ENCODE measurements at regions not wholly inside any gene's neighbourhood (a gene's known extent, or its start where the extent isn't known, plus 50 kb on each side); places are given as distances from the start of the nearest gene placed in this dataset.
"Not testable (repeated sequence)": the region's sequence is repeated elsewhere in the genome, so short reads cannot be mapped to it uniquely, and the experiment has no call there.

- Histone ChIP-seq H3K27ac (no peak overlapping the region), H3K27me3 (0 out of 2 replicates have a peak, but pooled peaks cover 3% of the 10 kb centered on the region), H3K9me3 (replicated peaks) (no peaks in the 10 kb centered on the region), H3K4me3 (no peak overlapping the region), H3K4me1 (no peaks in the 10 kb centered on the region), H3K36me3 (no peaks in the 10 kb centered on the region)
- no peak for DNase-seq
Observed at GRCh38 chr6:102774326-102774725, 1380.8 kb downstream of the GRIK2 start.

- Histone ChIP-seq H3K27ac (no peak overlapping the region), H3K4me1 (no peaks in the 10 kb centered on the region), H3K27me3 (0 out of 2 replicates have a peak, but pooled peaks cover 3% of the 10 kb centered on the region), H3K4me3 (no peak overlapping the region), H3K9me3 (replicated peaks) (no peaks in the 10 kb centered on the region), H3K36me3 (no peaks in the 10 kb centered on the region)
- DNase-seq, result no peak
Observed at GRCh38 chr6:102773636-102774035, 1380.1 kb downstream of the GRIK2 start.

DNA sequence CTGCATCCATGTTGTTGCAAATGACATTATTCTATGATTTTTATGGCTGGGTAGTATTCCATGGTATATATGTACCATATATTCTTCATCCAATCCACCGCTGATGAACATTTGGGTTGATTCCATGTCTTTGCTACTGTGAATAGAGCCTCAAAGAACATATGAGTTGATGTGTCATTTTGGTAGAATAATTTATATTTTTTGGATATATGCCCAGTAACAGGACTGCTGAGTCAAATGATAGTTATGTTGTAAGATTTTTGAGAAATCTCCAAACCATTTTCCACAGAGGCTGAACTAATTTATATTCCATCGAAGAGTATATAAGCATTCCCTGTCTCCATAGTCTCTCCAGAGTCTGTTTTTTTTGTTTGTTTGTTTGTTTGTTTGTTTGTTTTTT is 1373.5 kb downstream of the GRIK2 start:
- Histone ChIP-seq H3K36me3 (no peaks in the 10 kb centered on the region), H3K27ac (no peak overlapping the region), H3K4me3 (no peak overlapping the region), H3K9me3 (replicated peaks) (no peaks in the 10 kb centered on the region), H3K4me1 (no peaks in the 10 kb centered on the region), H3K27me3 (no peaks in the 10 kb centered on the region)
- DNase-seq, result no peak

DNA sequence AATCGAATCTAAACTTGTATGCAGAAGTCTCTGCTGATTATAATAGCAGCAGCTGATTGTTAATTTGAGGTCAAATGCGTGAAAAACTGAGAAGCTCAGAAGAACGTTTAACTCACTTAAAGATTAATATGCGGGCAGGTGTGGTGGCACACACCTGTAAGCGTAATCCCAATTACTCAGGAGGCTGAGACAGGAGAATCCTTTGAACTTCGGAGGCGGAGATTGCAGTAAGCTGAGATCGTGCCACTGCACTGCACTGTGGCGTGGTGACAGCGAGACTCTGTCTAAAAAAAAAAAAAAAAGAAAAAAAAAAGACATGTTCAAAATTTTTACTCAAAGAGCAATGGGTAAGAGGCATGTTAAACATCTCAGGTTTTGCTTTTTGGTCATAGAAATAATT is 1370.8 kb downstream of the GRIK2 start:
- DNase-seq, result no peak
- H3K4me3 ChIP-seq, result no peak overlapping the region
- H3K27me3 ChIP-seq, result no peaks in the 10 kb centered on the region
- no peaks in the 10 kb centered on the region for H3K9me3 ChIP-seq (replicated peaks)
- H3K4me1 ChIP-seq, result no peaks in the 10 kb centered on the region
- H3K36me3 ChIP-seq, result no peaks in the 10 kb centered on the region
- no peak overlapping the region for H3K27ac ChIP-seq

- no peak overlapping the region for H3K4me3 ChIP-seq
- no peaks in the 10 kb centered on the region for H3K4me1 ChIP-seq
- no peak overlapping the region for H3K27ac ChIP-seq
- H3K27me3 ChIP-seq, result no peaks in the 10 kb centered on the region
- DNase-seq, result no peak
- H3K36me3 ChIP-seq, result no peaks in the 10 kb centered on the region
- no peaks in the 10 kb centered on the region for H3K9me3 ChIP-seq (replicated peaks)
Observed at GRCh38 chr6:102763891-102764290, 1370.4 kb downstream of the GRIK2 start.

- no peak overlapping the region for H3K4me3 ChIP-seq
- H3K27me3 ChIP-seq, result no peaks in the 10 kb centered on the region
- H3K27ac ChIP-seq, result no peak overlapping the region
- H3K36me3 ChIP-seq, result no peaks in the 10 kb centered on the region
- DNase-seq, result no peak
- no peaks in the 10 kb centered on the region for H3K4me1 ChIP-seq
- H3K9me3 ChIP-seq (replicated peaks), result no peaks in the 10 kb centered on the region
Observed at GRCh38 chr6:102761872-102762271, 1368.4 kb downstream of the GRIK2 start.

DNA sequence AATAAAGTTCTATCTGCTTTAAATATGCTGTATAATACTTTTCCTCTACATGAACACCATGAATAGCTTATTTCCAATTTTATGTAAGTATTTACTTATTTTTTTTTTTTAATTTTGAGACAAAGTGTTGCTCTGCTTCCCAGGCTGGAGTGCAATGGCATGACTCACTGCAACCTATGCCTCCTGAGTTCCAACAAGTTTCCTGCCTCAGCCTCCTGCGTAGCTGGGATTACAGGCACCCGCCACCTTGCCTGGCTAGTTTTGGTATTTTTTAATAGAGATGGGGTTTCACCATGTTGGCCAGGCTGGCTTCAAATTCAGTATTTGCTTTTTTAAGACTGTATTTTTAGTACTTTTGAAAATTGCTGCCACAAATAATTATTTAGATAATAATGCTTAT is 1365.9 kb downstream of the GRIK2 start:
- Histone ChIP-seq H3K27me3 (no peaks in the 10 kb centered on the region), H3K9me3 (replicated peaks) (no peaks in the 10 kb centered on the region), H3K27ac (no peak overlapping the region), H3K4me1 (no peaks in the 10 kb centered on the region), H3K36me3 (no peaks in the 10 kb centered on the region), H3K4me3 (no peak overlapping the region)
- DNase-seq, result no peak

GRCh38 chr6:102758536-102758935 is 1365.0 kb downstream of the GRIK2 start:
- not testable (repeated sequence) for H3K4me1 ChIP-seq; H3K9me3 ChIP-seq (replicated peaks); H3K27me3 ChIP-seq; H3K36me3 ChIP-seq; H3K27ac ChIP-seq; DNase-seq; H3K4me3 ChIP-seq

DNA sequence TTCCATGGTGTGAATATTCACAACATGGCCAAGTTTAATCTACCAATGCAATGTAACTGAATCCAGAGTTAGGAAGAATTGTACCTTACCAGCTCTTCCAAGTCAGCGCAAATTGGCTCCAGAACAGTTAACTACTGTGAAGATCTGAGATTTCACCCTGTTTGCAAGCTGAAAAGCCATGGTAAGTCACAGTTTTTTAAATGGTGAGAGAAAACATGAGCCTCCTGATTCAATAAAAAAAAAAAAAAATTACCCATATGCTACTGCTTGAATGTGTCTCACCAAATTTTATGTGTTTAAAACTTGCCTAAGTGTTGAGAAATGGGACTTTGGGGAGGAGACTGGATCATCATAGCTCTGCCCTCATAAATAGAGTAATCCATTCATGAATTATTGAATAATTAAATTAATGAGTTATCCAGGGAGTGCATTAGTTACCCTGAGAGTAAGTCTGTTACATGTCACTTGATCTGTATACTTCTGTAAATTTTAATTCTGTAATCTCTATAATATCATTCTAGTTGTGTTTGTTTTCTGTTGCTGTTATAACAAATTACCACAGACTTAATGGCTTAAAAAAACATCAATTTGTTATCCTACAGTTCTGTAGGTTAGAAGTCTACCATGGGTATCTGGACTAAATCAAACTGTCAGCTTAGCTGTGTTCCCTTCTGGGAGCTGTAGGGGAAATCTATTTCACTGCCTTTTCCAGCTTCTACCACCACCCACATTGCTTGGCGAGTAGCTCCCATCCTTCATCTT is 1355.9 kb downstream of the GRIK2 start:
- no peak for DNase-seq
- H3K27ac ChIP-seq, result no peak overlapping the region

GRCh38 chr6:102746941-102747340 is 1353.4 kb downstream of the GRIK2 start:
- no peak for DNase-seq
- Histone ChIP-seq H3K27ac (no peak overlapping the region), H3K4me3 (no peak overlapping the region), H3K36me3 (no peaks in the 10 kb centered on the region), H3K9me3 (replicated peaks) (no peaks in the 10 kb centered on the region), H3K4me1 (no peaks in the 10 kb centered on the region), H3K27me3 (no peaks in the 10 kb centered on the region)

More for the DNA sequence above, 1355.9 kb downstream of the GRIK2 start:
- H3K4me1 ChIP-seq, result no peaks in the 10 kb centered on the region
- no peaks in the 10 kb centered on the region for H3K27me3 ChIP-seq
- no peak overlapping the region for H3K4me3 ChIP-seq
- H3K36me3 ChIP-seq, result no peaks in the 10 kb centered on the region
- no peaks in the 10 kb centered on the region for H3K9me3 ChIP-seq (replicated peaks)

DNA sequence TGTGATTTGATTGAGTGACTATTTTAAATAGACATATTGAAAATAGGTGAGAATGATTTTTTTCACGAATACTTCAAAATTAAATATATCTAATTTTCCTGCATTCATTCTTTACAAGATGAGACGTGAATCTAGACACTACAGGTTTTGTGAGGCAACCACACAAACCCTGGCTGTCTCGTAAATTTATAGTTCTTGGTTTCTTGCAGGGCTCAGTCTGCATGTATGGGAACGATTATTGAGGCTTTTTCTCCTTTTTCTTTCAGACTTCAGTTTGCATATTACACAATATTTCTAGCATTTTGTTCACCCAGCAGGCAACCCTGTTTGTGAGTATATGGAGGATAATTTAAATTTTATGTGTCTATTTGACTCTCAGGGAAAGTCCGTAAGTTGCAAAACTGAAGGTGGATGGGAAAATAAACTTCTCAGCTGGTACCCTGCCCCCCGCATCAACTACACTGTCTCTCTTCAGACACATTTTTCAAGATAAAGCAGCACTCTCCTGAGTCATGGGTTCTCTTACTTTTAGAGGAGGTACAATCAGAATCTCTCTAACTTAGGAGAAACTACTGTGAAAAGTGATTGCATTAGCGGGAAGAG is 1349.3 kb downstream of the GRIK2 start:
- Histone ChIP-seq H3K36me3 (no peaks in the 10 kb centered on the region), H3K4me3 (no peak overlapping the region), H3K27ac (no peak overlapping the region), H3K9me3 (replicated peaks) (no peaks in the 10 kb centered on the region), H3K4me1 (no peaks in the 10 kb centered on the region), H3K27me3 (no peaks in the 10 kb centered on the region)
- DNase-seq, result no peak

DNA sequence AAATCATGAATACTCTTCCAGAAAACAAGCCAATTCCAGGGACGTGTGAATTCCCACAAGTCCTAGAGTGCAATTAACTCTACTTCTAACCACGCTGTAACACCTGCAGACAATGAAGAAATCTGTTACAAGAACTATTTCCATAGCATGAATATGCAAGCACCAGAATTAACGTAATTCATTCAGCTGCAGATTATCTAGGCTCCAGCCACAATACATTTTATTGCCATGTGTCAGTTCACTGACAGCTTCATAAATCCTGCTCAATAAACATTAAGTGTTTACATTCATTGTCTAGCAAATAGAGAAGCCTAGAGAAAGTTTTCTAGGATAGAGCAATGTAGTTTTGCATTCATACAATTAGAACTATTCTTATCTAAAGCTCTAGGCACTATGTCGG is 1348.5 kb downstream of the GRIK2 start:
- H3K27ac ChIP-seq, result no peak overlapping the region
- DNase-seq, result no peak
- no peaks in the 10 kb centered on the region for H3K4me1 ChIP-seq
- no peak overlapping the region for H3K4me3 ChIP-seq
- H3K36me3 ChIP-seq, result no peaks in the 10 kb centered on the region
- no peaks in the 10 kb centered on the region for H3K27me3 ChIP-seq
- no peaks in the 10 kb centered on the region for H3K9me3 ChIP-seq (replicated peaks)

DNA sequence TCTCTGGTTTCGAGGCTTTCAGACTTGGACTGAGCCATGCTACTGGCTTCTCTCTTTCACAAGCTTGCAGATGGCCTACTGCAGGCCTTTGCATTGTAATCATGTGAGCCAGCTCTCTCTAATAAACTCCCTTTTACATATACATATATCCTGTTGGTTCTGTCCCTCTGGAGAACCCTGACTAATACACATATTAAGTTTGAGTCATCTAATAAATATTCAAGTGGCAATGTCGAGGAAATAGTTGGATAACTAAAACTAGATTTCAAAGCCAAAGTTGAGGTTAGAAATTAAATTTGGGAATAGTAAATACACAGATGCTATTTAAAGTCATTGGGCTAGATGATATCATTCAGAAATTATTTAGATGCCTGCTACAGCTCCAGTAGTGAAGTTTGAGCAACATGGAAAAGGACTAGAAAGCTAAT is 1343.4 kb downstream of the GRIK2 start:
- Histone ChIP-seq H3K27me3 (no peaks in the 10 kb centered on the region), H3K36me3 (no peaks in the 10 kb centered on the region), H3K27ac (no peak overlapping the region), H3K9me3 (replicated peaks) (no peaks in the 10 kb centered on the region), H3K4me1 (no peaks in the 10 kb centered on the region), H3K4me3 (no peak overlapping the region)
- no peak for DNase-seq

GRCh38 chr6:102732898-102733297 is 1339.4 kb downstream of the GRIK2 start:
- no peaks in the 10 kb centered on the region for H3K27me3 ChIP-seq
- no peaks in the 10 kb centered on the region for H3K9me3 ChIP-seq (replicated peaks)
- H3K4me3 ChIP-seq, result no peak overlapping the region
- no peak for DNase-seq
- no peaks in the 10 kb centered on the region for H3K4me1 ChIP-seq
- H3K36me3 ChIP-seq, result no peaks in the 10 kb centered on the region
- no peak overlapping the region for H3K27ac ChIP-seq

- not testable (repeated sequence) for H3K4me1 ChIP-seq; H3K27me3 ChIP-seq; H3K36me3 ChIP-seq; DNase-seq; H3K27ac ChIP-seq; H3K9me3 ChIP-seq (replicated peaks); H3K4me3 ChIP-seq
Observed at GRCh38 chr6:102722086-102722485, 1328.6 kb downstream of the GRIK2 start.
